HepG2 (cell line): ENCODE measurements at regions not wholly inside any gene's neighbourhood (a gene's known extent, or its start where the extent isn't known, plus 50 kb on each side); places are given as distances from the start of the nearest gene placed in this dataset.

Experiments used
- EP300 ChIP-seq, 3 experiments: sonication (generic) in 1 of 3; formaldehyde crosslinking in 1 of 3; IDR thresholded peaks; 2 replicates each; pipeline versions ENCODE4 v1.5.1 to v1.6.1; 2011 to 2020; ENCODE audit warnings: low read depth in 2 of 3, low read length in 2 of 3, borderline replicate concordance in 1 of 3, improper control_type of control experiment in 1 of 3, mild to moderate bottlenecking in 1 of 3, missing genetic modification reagents in 1 of 3, moderate library complexity in 1 of 3
- POLR2AphosphoS5 ChIP-seq: IDR thresholded peaks from 2 replicates; pipeline ENCODE4 v1.6.1; 2012; ENCODE audit warnings: low read depth, low read length
- YY1 ChIP-seq: IDR thresholded peaks from 2 replicates; pipeline ENCODE4 v1.6.1; 2011; ENCODE audit warnings: low read length, low read depth, moderate library complexity, mild to moderate bottlenecking; ENCODE audit not compliant: insufficient read depth, insufficient replicate concordance
- TF ChIP-seq, protein P1 (sequence below): sonication (generic); formaldehyde crosslinking; conservative IDR thresholded peaks from 2 replicates; pipeline ENCODE4 v1.8.0; 2022; ENCODE audit warnings: low read depth, missing genetic modification reagents

- TF ChIP-seq, protein P1, sequence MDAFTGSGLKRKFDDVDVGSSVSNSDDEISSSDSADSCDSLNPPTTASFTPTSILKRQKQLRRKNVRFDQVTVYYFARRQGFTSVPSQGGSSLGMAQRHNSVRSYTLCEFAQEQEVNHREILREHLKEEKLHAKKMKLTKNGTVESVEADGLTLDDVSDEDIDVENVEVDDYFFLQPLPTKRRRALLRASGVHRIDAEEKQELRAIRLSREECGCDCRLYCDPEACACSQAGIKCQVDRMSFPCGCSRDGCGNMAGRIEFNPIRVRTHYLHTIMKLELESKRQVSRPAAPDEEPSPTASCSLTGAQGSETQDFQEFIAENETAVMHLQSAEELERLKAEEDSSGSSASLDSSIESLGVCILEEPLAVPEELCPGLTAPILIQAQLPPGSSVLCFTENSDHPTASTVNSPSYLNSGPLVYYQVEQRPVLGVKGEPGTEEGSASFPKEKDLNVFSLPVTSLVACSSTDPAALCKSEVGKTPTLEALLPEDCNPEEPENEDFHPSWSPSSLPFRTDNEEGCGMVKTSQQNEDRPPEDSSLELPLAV (CRISPR knock-in tag), result no peak
- TF ChIP-seq EP300 (IDR thresholded peaks at IDR 0.05; ENCODE audit: low read depth in 2 of 2, low read length in 2 of 2) (no peak), EP300 (CRISPR knock-in tag; IDR thresholded peaks at IDR 0.05; ENCODE audit: borderline replicate concordance) (no peak), YY1 (no peak), POLR2AphosphoS5 (no peak)
These were observed 82.9 kb upstream of the SOX21 start for GRCh38 chr13:94795292-94795691.
